Spleen (tissue), 11 donors: ENCODE measurements at regions not wholly inside any gene's neighbourhood (a gene's known extent, or its start where the extent isn't known, plus 50 kb on each side); places are given as distances from the start of the nearest gene placed in this dataset.

ENCODE experiments used
- DNase-seq: peaks from one replicate; pipeline ENCODE4 v3.0.0-alpha.2; 2020
- H3K27ac ChIP-seq, 8 donors: fragments of 200-600 bp; sonication (generic) in 7 of 8; 1 replicate in 4 of 8; 2 replicates in 4 of 8; pipeline versions ENCODE4 v1.5.0 to v1.8.0; 2016 to 2021; ENCODE audit warnings: inconsistent platforms in 4 of 8, mild to moderate bottlenecking in 4 of 8, moderate library complexity in 1 of 8
- H3K27me3 ChIP-seq, 7 donors: fragments of 200-600 bp; sonication (generic) in 6 of 7; replicated peaks in 1 of 7; 1 replicate in 4 of 7; 2 replicates in 3 of 7; pipeline versions ENCODE4 v1.5.0 to v1.8.0; 2016 to 2021; ENCODE audit warnings: inconsistent platforms in 3 of 7, mild to moderate bottlenecking in 1 of 7
- H3K36me3 ChIP-seq, 6 donors: fragments of 200-600 bp; sonication (generic) in 5 of 6; 1 replicate in 4 of 6; 2 replicates in 2 of 6; pipeline versions ENCODE4 v1.5.0 to v1.8.0; 2016 to 2021; ENCODE audit warnings: inconsistent platforms in 2 of 6
- H3K4me1 ChIP-seq, 6 donors: fragments of 200-600 bp; sonication (generic) in 5 of 6; 1 replicate in 3 of 6; 2 replicates in 3 of 6; pipeline versions ENCODE4 v1.5.0 to v1.8.0; 2016 to 2021; ENCODE audit warnings: inconsistent platforms in 3 of 6
- H3K4me3 ChIP-seq, 8 donors: fragments of 200-600 bp; sonication (generic) in 7 of 8; 1 replicate in 4 of 8; 2 replicates in 4 of 8; pipeline versions ENCODE4 v1.5.0 to v1.8.0; 2016 to 2021; ENCODE audit warnings: inconsistent platforms in 4 of 8, mild to moderate bottlenecking in 4 of 8, moderate library complexity in 2 of 8
- H3K9me3 ChIP-seq, 8 donors: fragments of 200-600 bp; sonication (generic) in 7 of 8; 1 replicate in 4 of 8; 2 replicates in 4 of 8; pipeline versions ENCODE4 v1.5.0 to v1.8.0; 2016 to 2021; ENCODE audit warnings: inconsistent platforms in 4 of 8
- POLR2A ChIP-seq, 3 donors: fragments of 450-650 bp; IDR thresholded peaks; one replicate each; pipeline ENCODE4 v1.5.1; 2017; ENCODE audit warnings: antibody characterized with exemption in 3 of 3, mild to moderate bottlenecking in 1 of 3
- POLR2AphosphoS5 ChIP-seq, 3 donors: sonication (generic); formaldehyde crosslinking; IDR thresholded peaks; one replicate each; pipeline ENCODE4 v1.5.1; 2017; ENCODE audit warnings: antibody characterized with exemption in 3 of 3
- WGBS, 5 donors: extraction: QIAGEN DNeasy Blood & Tissue Kit in 3 of 5; methylation state at CpG; one replicate each; pipeline versions ENCODE4 v1.1.5 to v1.1.7; 2013 to 2018; 5-methylcytosine and 5-hydroxymethylcytosine counted together
- intact Hi-C: fragments of 100-400 bp; cut with DNase I; formaldehyde crosslinking; loops from one replicate; pipeline ENCODE4 v1.15.0; 2023; ENCODE audit warnings: low total_unique reads
- TF ChIP-seq, protein P1 (sequence below), 11 experiments: fragments of 200-600 bp in 7 of 11; fragments of 450-650 bp in 4 of 11; sonication (generic) in 4 of 11; IDR thresholded peaks in 8 of 11; conservative IDR thresholded peaks in 3 of 11; 1 replicate in 7 of 11; 2 replicates in 4 of 11; pipeline versions ENCODE4 v1.4.0 to v1.8.0; 2016 to 2021; ENCODE audit warnings: antibody characterized with exemption in 11 of 11, inconsistent platforms in 4 of 11, mild to moderate bottlenecking in 1 of 11
- donor health status: healthy with polysubstance abuse.
- donor health status: DM: no; HTN: no; CAD: no; lungs with moderate emphysema.
- donor health status: DM: no; HTN: no; CAD: no.
- donor health status: Bipolar disorder and iron deficiency.
- donor health status: healthy.
- donor health status: DM: no; HTN: no; CAD: no.
- donor health status: DM: yes; HTN: yes; CAD: no.

DNA sequence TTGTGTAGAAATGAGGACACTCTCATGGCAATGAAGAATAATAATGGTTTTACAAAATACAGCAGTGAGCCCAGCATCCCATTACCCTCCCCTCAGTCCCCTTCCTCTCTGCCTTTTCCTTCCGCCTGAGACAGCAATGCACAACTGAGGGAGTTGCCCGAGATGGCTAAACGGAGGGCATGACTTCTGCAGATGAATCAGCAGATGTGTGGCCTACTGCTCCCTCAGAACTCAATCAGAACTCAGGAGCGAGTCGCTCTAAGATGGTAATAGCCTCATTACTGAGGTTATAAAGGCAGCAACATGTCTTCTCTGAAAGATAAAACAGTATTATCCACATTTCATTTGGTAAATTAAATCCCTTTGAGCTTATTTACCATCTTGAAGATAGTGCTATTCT lies 326.6 kb downstream of the ENC1 start:
- no peak overlapping the region for H3K27ac ChIP-seq
- H3K4me3 ChIP-seq: no peak overlapping the region
- H3K4me1 ChIP-seq: no peaks in the 10 kb centered on the region
- TF ChIP-seq POLR2A (IDR thresholded peaks at IDR 0.05) (no peak), POLR2AphosphoS5 (IDR thresholded peaks at IDR 0.05) (no peak)
- TF ChIP-seq, protein P1, sequence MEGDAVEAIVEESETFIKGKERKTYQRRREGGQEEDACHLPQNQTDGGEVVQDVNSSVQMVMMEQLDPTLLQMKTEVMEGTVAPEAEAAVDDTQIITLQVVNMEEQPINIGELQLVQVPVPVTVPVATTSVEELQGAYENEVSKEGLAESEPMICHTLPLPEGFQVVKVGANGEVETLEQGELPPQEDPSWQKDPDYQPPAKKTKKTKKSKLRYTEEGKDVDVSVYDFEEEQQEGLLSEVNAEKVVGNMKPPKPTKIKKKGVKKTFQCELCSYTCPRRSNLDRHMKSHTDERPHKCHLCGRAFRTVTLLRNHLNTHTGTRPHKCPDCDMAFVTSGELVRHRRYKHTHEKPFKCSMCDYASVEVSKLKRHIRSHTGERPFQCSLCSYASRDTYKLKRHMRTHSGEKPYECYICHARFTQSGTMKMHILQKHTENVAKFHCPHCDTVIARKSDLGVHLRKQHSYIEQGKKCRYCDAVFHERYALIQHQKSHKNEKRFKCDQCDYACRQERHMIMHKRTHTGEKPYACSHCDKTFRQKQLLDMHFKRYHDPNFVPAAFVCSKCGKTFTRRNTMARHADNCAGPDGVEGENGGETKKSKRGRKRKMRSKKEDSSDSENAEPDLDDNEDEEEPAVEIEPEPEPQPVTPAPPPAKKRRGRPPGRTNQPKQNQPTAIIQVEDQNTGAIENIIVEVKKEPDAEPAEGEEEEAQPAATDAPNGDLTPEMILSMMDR (IDR thresholded peaks at IDR 0.05 in 8 of 11, conservative IDR thresholded peaks at IDR 0.05 in 3 of 11): no peak
- H3K36me3 ChIP-seq: no peaks in the 10 kb centered on the region
- intact Hi-C loops: no loop called here
- no peak for DNase-seq
- WGBS, 5 donors: 76 to 87% (median 84%) methylated on average over 5 of the region's 5 CpGs
- H3K9me3 ChIP-seq: no peaks in the 10 kb centered on the region
- H3K27me3 ChIP-seq: no peaks in the 10 kb centered on the region

DNA sequence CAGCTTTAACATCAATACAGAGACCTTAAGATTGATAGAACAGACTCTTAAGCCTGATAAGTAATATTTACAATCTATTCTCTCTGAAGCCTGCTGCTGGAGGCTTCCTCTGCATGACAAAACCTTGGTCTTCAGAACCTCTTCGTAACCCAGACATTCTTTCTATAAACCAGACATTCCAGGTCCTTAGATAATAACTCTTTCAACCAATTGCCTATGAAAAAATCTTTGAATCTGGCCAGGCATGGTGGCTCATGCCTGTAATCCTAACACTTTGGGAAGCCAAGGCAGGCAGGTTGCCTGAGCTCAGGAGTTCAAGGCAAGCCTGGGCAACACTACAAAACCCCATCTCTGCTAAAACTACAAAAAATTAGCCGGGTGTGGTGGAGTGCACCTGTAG lies 327.8 kb downstream of the ENC1 start:
- 77 to 89% (median 87%) methylated on average over 2 of the region's 2 CpGs for WGBS, 5 donors
- no peaks in the 10 kb centered on the region for H3K4me1 ChIP-seq
- H3K27me3 ChIP-seq: no peaks in the 10 kb centered on the region
- TF ChIP-seq POLR2A (IDR thresholded peaks at IDR 0.05): no peak
- TF ChIP-seq, protein P1 (IDR thresholded peaks at IDR 0.05 in 8 of 11, conservative IDR thresholded peaks at IDR 0.05 in 3 of 11): no peak
- TF ChIP-seq POLR2AphosphoS5 (IDR thresholded peaks at IDR 0.05): no peak
- DNase-seq: no peak
- H3K9me3 ChIP-seq: no peaks in the 10 kb centered on the region
- intact Hi-C loops: no loop called here
- no peak overlapping the region for H3K4me3 ChIP-seq
- H3K27ac ChIP-seq: no peak overlapping the region
- H3K36me3 ChIP-seq: no peaks in the 10 kb centered on the region

DNA sequence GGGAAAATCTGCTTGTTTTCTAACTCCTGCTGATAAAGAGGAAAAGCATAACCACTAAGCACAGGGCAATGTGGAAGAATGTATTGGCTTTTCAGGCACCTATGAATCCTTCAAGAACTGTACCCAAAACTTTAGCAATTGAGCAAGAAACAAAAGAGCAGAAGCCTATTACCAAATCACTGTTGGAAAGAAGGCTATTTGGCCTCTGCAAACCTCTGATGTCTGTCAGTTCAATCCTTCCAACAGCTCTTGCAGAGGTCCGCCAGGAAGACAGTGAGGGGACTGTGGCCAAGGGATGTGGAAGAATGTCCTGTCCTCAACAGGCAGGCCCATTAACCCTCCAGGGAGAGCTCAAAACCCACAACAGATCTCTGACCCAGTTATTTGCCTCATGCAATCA lies 328.6 kb downstream of the ENC1 start:
- Histone ChIP-seq H3K4me3 (no peak overlapping the region), H3K9me3 (no peaks in the 10 kb centered on the region), H3K4me1 (no peaks in the 10 kb centered on the region), H3K36me3 (no peaks in the 10 kb centered on the region), H3K27me3 (no peaks in the 10 kb centered on the region), H3K27ac (no peak overlapping the region)
- no peak for DNase-seq
- TF ChIP-seq POLR2A (IDR thresholded peaks at IDR 0.05): no peak
- TF ChIP-seq, protein P1 (IDR thresholded peaks at IDR 0.05 in 8 of 11, conservative IDR thresholded peaks at IDR 0.05 in 3 of 11): no peak
- no peak for TF ChIP-seq POLR2AphosphoS5 (IDR thresholded peaks at IDR 0.05)
- WGBS, 5 donors: 86 to 93% (median 89%) methylated on average over 1 of the region's 1 CpG
- intact Hi-C loops: no loop called here

DNA sequence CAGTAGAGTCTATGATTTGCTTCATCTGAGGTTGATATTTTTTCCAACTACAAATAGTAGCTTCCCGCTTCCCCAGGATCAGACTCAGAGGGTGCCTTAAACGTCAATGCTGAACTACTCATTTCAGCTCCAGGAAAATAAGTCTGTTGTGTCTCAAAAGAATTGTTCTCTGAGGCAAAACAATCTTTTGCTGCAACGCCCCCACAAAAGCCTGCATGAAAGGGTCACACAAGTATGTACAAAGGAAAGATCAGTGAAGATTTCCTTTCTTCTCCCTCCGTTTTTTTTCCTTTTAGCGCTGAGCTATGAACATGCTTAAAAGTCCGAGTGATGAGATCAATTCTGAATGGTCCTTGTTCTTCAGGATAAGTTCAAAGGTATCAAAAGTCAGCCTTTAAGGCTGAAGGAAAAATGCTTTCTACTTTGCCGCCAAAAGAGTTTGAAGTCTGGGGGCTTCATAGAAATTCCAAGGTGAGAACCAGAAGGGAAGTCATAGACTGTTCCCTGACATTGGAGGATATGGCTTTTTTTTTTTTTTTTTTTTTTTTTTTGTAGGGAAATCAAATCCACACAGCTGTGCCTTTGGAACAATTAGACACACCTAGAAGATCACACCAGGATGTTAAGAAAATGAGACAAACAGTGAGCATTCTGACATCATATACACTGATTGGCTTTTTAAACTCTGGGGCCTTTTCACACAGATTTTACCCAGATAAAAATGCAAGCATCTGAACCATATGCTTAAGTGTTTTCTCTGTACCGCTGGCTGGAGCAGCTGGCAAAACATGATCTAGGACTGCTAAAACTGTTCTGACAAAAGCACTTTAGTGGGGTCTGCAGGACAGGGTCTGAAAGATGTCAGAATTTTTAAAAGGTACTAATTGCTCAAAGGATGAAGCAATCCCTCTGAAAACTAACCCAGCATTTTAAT lies 329.3 kb downstream of the ENC1 start:
- 75 to 87% (median 82%) methylated on average over 8 of the region's 8 CpGs for WGBS, 5 donors
- intact Hi-C loops: no loop called here
- TF ChIP-seq, protein P1 (IDR thresholded peaks at IDR 0.05 in 8 of 11, conservative IDR thresholded peaks at IDR 0.05 in 3 of 11): no peak
- TF ChIP-seq POLR2AphosphoS5 (IDR thresholded peaks at IDR 0.05) (no peak), POLR2A (IDR thresholded peaks at IDR 0.05) (no peak)

More for the DNA sequence above, 329.3 kb downstream of the ENC1 start:
- no peaks in the 10 kb centered on the region for H3K27me3 ChIP-seq
- H3K4me1 ChIP-seq: no peaks in the 10 kb centered on the region
- H3K4me3 ChIP-seq: no peak overlapping the region
- H3K27ac ChIP-seq: no peak overlapping the region
- no peak for DNase-seq
- H3K36me3 ChIP-seq: no peaks in the 10 kb centered on the region
- H3K9me3 ChIP-seq: no peaks in the 10 kb centered on the region
